H9 (cell line): ENCODE measurements at regions not wholly inside any gene's neighbourhood (a gene's known extent, or its start where the extent isn't known, plus 50 kb on each side); places are given as distances from the start of the nearest gene placed in this dataset.

Experiments
- DNase-seq: peaks from one replicate; pipeline ENCODE4 v3.0.0-alpha.2; 2017
- H2AFZ ChIP-seq: one replicate; pipeline ENCODE4 v1.6.1; 2013; ENCODE audit warnings: mild to moderate bottlenecking, low read length, control low read depth, moderate library complexity
- H2AK5ac ChIP-seq: 2 replicates; pipeline ENCODE4 v1.6.1; 2013; ENCODE audit warnings: low read length, control low read depth, mixed read lengths; ENCODE audit not compliant: insufficient read length
- H2BK120ac ChIP-seq: one replicate; pipeline ENCODE4 v1.6.1; 2013; ENCODE audit warnings: low read depth, mild to moderate bottlenecking, low read length, control low read depth, inconsistent platforms; ENCODE audit not compliant: poor library complexity, severe bottlenecking
- H2BK12ac ChIP-seq: 2 replicates; pipeline ENCODE4 v1.6.1; 2013; ENCODE audit warnings: low read length, control low read depth, mixed read lengths, low read depth; ENCODE audit not compliant: insufficient read length
- H2BK15ac ChIP-seq: 2 replicates; pipeline ENCODE4 v1.6.1; 2013; ENCODE audit warnings: low read depth, low read length, control low read depth
- H2BK20ac ChIP-seq: one replicate; pipeline ENCODE4 v1.6.1; 2013; ENCODE audit warnings: low read depth, mild to moderate bottlenecking, low read length, control low read depth, inconsistent platforms; ENCODE audit not compliant: poor library complexity, severe bottlenecking
- H2BK5ac ChIP-seq: 2 replicates; pipeline ENCODE4 v1.6.1; 2013; ENCODE audit warnings: low read length, control low read depth, mixed read lengths; ENCODE audit not compliant: insufficient read length
- H3K14ac ChIP-seq: 2 replicates; pipeline ENCODE4 v1.6.1; 2013; ENCODE audit warnings: low read length, control low read depth; ENCODE audit not compliant: insufficient read depth
- H3K18ac ChIP-seq: 2 replicates; pipeline ENCODE4 v1.6.1; 2013; ENCODE audit warnings: low read depth, mild to moderate bottlenecking, mixed read lengths, low read length, control low read depth; ENCODE audit not compliant: insufficient read length
- H3K23ac ChIP-seq: 2 replicates; pipeline ENCODE4 v1.6.1; 2013; ENCODE audit warnings: low read length, control low read depth, mixed read lengths, low read depth; ENCODE audit not compliant: insufficient read length
- H3K23me2 ChIP-seq: 2 replicates; pipeline ENCODE4 v1.6.1; 2013; ENCODE audit warnings: low read depth, mild to moderate bottlenecking, mixed read lengths, low read length, control low read depth; ENCODE audit not compliant: insufficient read length, poor library complexity, severe bottlenecking
- H3K27ac ChIP-seq: 2 replicates; pipeline ENCODE4 v1.5.1; 2013; ENCODE audit warnings: low read length, control low read depth, mixed read lengths, low read depth; ENCODE audit not compliant: insufficient read length
- H3K27me3 ChIP-seq: 2 replicates; pipeline ENCODE4 v1.6.1; 2013; ENCODE audit warnings: low read length, control low read depth, inconsistent platforms; ENCODE audit not compliant: insufficient read depth
- H3K4ac ChIP-seq: 2 replicates; pipeline ENCODE4 v1.6.1; 2013; ENCODE audit warnings: low read depth, mild to moderate bottlenecking, control low read depth, inconsistent platforms, low read length, moderate library complexity
- H3K4me1 ChIP-seq: 2 replicates; pipeline ENCODE4 v1.6.1; 2013; ENCODE audit warnings: low read length, control low read depth, inconsistent platforms; ENCODE audit not compliant: insufficient read depth
- H3K4me2 ChIP-seq: 2 replicates; pipeline ENCODE4 v1.6.1; 2013; ENCODE audit warnings: low read length, control low read depth, mixed read lengths; ENCODE audit not compliant: insufficient read length, insufficient read depth
- H3K56ac ChIP-seq: 2 replicates; pipeline ENCODE4 v1.6.1; 2013; ENCODE audit warnings: low read depth, mild to moderate bottlenecking, mixed read lengths, low read length, control low read depth; ENCODE audit not compliant: insufficient read length
- H3K79me1 ChIP-seq: 2 replicates; pipeline ENCODE4 v1.6.1; 2013; ENCODE audit warnings: low read depth, mild to moderate bottlenecking, moderate library complexity, low read length, control low read depth, inconsistent platforms; ENCODE audit not compliant: insufficient read depth, poor library complexity, severe bottlenecking
- H3K79me2 ChIP-seq: 2 replicates; pipeline ENCODE4 v1.6.1; 2013; ENCODE audit warnings: low read length, control low read depth, inconsistent platforms; ENCODE audit not compliant: insufficient read depth
- H3K9ac ChIP-seq: 2 replicates; pipeline ENCODE4 v1.6.1; 2013; ENCODE audit warnings: low read length, control low read depth, mixed read lengths; ENCODE audit not compliant: insufficient read length; ENCODE audit errors: extremely low read depth
- H3K9me3 ChIP-seq: one replicate; pipeline ENCODE4 v1.6.1; 2013; ENCODE audit warnings: low read depth, low read length, inconsistent platforms; ENCODE audit not compliant: control insufficient read depth
- H3T11ph ChIP-seq: one replicate; pipeline ENCODE4 v1.6.1; 2013; ENCODE audit warnings: mild to moderate bottlenecking, low read length, control low read depth, inconsistent platforms
- H4K20me1 ChIP-seq: one replicate; pipeline ENCODE4 v1.6.1; 2013; ENCODE audit not compliant: control insufficient read depth, insufficient read length, insufficient read depth
- H4K5ac ChIP-seq: 2 replicates; pipeline ENCODE4 v1.6.1; 2013; ENCODE audit warnings: low read depth, mild to moderate bottlenecking, mixed read lengths, low read length, control low read depth; ENCODE audit not compliant: insufficient read length
- H4K8ac ChIP-seq: replicated peaks from 2 replicates; pipeline ENCODE4 v1.6.1; 2013; ENCODE audit warnings: low read length, control low read depth, mixed read lengths, low read depth; ENCODE audit not compliant: insufficient read length
- H4K91ac ChIP-seq: 2 replicates; pipeline ENCODE4 v1.6.1; 2013; ENCODE audit warnings: low read depth, mild to moderate bottlenecking, moderate library complexity, mixed read lengths, low read length, control low read depth; ENCODE audit not compliant: insufficient read length
- H3K27ac Mint-ChIP-seq, 3 experiments: 2 replicates in 2 of 3; 3 replicates in 1 of 3; pipeline ENCODE4 v1.8.0; 2020 to 2021; ENCODE audit warnings: mixed read lengths in 3 of 3, mild to moderate bottlenecking in 1 of 3, moderate library complexity in 1 of 3
- H3K27me3 Mint-ChIP-seq: 2 replicates; pipeline ENCODE4 v1.8.0; 2021; ENCODE audit warnings: low read depth, mild to moderate bottlenecking, moderate library complexity, mixed read lengths
- H3K36me3 Mint-ChIP-seq, 3 experiments: 2 replicates in 2 of 3; 3 replicates in 1 of 3; pipeline ENCODE4 v1.8.0; 2020 to 2021; ENCODE audit warnings: low read depth in 3 of 3, mixed read lengths in 3 of 3; ENCODE audit not compliant: insufficient read depth in 1 of 3
- H3K4me1 Mint-ChIP-seq, 2 experiments: 2 replicates each; pipeline ENCODE4 v1.8.0; 2020; ENCODE audit warnings: mixed read lengths in 2 of 2
- H3K4me3 Mint-ChIP-seq, 2 experiments: 2 replicates in 1 of 2; 3 replicates in 1 of 2; pipeline ENCODE4 v1.8.0; 2020 to 2021; ENCODE audit warnings: mild to moderate bottlenecking in 2 of 2, mixed read lengths in 2 of 2, moderate library complexity in 1 of 2
- H3K9me3 Mint-ChIP-seq, 2 experiments: 2 replicates in 1 of 2; 3 replicates in 1 of 2; pipeline ENCODE4 v1.8.0; 2020; ENCODE audit warnings: mild to moderate bottlenecking in 2 of 2, mixed read lengths in 2 of 2, moderate library complexity in 1 of 2
- CTCF ChIP-seq: fragments of 200-600 bp; sonication (generic); conservative IDR thresholded peaks from 3 replicates; pipeline ENCODE4 v1.8.0; 2021; ENCODE audit warnings: antibody characterized with exemption, mild to moderate bottlenecking
- WGBS: extraction: QIAGEN DNeasy Blood & Tissue Kit; methylation state at CpG from one replicate; pipeline ENCODE4 v1.1.7; 2013; ENCODE audit warnings: missing lambda C conversion rate, low lambda C conversion rate, mixed read lengths; ENCODE audit not compliant: insufficient read length; ENCODE audit errors: extremely low coverage; 5-methylcytosine and 5-hydroxymethylcytosine counted together

GRCh38 chr1:73517603-73518191 lies 680.3 kb downstream of the LRRIQ3 start:
- Histone ChIP-seq H3K14ac (no peak overlapping the region), H3K56ac (no peak overlapping the region), H2BK12ac (no peak overlapping the region), H2AK5ac (no peak overlapping the region), H2BK5ac (no peak overlapping the region), H3K27me3 (no peaks in the 10 kb centered on the region), H4K8ac (no peak overlapping the region), H3K9ac (no peak overlapping the region), H3K79me1 (no peaks in the 10 kb centered on the region), H3K9me3 (no peaks in the 10 kb centered on the region), H3T11ph (no peak overlapping the region), H2BK15ac (no peak overlapping the region), H4K91ac (no peak overlapping the region), H3K27ac (no peak overlapping the region), H2AFZ (no peak overlapping the region), H3K4me2 (no peak overlapping the region), H3K4me1 (no peaks in the 10 kb centered on the region), H3K18ac (no peak overlapping the region), H4K20me1 (peaks cover 2% of the 10 kb centered on the region), H3K79me2 (no peaks in the 10 kb centered on the region), H2BK120ac (no peak overlapping the region), H3K4ac (no peak overlapping the region), H4K5ac (no peak overlapping the region), H3K23me2 (no peaks in the 10 kb centered on the region), H3K23ac (no peak overlapping the region), H2BK20ac (no peak overlapping the region)
- H3K36me3 Mint-ChIP-seq: no peaks in the 10 kb centered on the region
- H3K27me3 Mint-ChIP-seq: no peaks in the 10 kb centered on the region; the same call in 1 of the 2 replicates
- no peak overlapping the region for H3K27ac Mint-ChIP-seq
- no CpG with 5 or more reads among the region's 3 CpGs for WGBS
- H3K9me3 Mint-ChIP-seq: no peaks in the 10 kb centered on the region
- no peak overlapping the region for H3K4me3 Mint-ChIP-seq
- no peak for TF ChIP-seq CTCF
- H3K4me1 Mint-ChIP-seq: no peaks in the 10 kb centered on the region
- no peak for DNase-seq
